Tibial artery (tissue), 4 donors: ENCODE measurements at regions not wholly inside any gene's neighbourhood (a gene's known extent, or its start where the extent isn't known, plus 50 kb on each side); places are given as distances from the start of the nearest gene placed in this dataset.

ENCODE experiments used
- DNase-seq, 2 donors: peaks; one replicate each; pipeline ENCODE4 v3.0.0-alpha.2; 2019
- H3K27ac ChIP-seq, 2 donors: fragments of 200-600 bp; sonication (generic) in 1 of 2; 1 replicate in 1 of 2; 2 replicates in 1 of 2; pipeline ENCODE4 v1.5.1; 2018 to 2019; ENCODE audit warnings: mild to moderate bottlenecking in 1 of 2
- H3K27me3 ChIP-seq, 2 donors: fragments of 200-600 bp; sonication (generic) in 1 of 2; one replicate each; pipeline versions ENCODE4 v1.5.1 to v1.6.0; 2016 to 2019
- H3K36me3 ChIP-seq, 3 donors: fragments of 200-600 bp; sonication (generic) in 2 of 3; one replicate each; pipeline ENCODE4 v1.5.1; 2016 to 2019; ENCODE audit warnings: mild to moderate bottlenecking in 2 of 3
- H3K4me1 ChIP-seq, 4 donors: fragments of 200-600 bp; sonication (generic) in 2 of 4; 1 replicate in 3 of 4; 2 replicates in 1 of 4; pipeline ENCODE4 v1.5.1; 2016 to 2019
- H3K4me3 ChIP-seq, 2 donors: fragments of 200-600 bp; sonication (generic) in 1 of 2; 1 replicate in 1 of 2; 2 replicates in 1 of 2; pipeline ENCODE4 v1.5.1; 2018 to 2019; ENCODE audit warnings: mild to moderate bottlenecking in 2 of 2
- H3K9me3 ChIP-seq, 3 donors: fragments of 200-600 bp; sonication (generic) in 1 of 3; one replicate each; pipeline ENCODE4 v1.5.1; 2016 to 2019
- intact Hi-C: fragments of 100-400 bp; cut with DNase I; formaldehyde crosslinking; loops from one replicate; pipeline ENCODE4 v1.15.0; 2023; ENCODE audit warnings: low total_unique reads
- TF ChIP-seq, protein P1 (sequence below), 2 experiments: fragments of 200-600 bp in 1 of 2; fragments of 450-650 bp in 1 of 2; IDR thresholded peaks; one replicate each; pipeline ENCODE4 v1.5.1; 2017 to 2019; ENCODE audit warnings: antibody characterized with exemption in 2 of 2, mild to moderate bottlenecking in 1 of 2, moderate library complexity in 1 of 2

- H3K27ac ChIP-seq, result no peak overlapping the region
- intact Hi-C loops, result no loop called here
Measured at GRCh38 chr1:23625929-23626535, 65.6 kb upstream of the RPL11 start.

GRCh38 chr1:23625459-23625858, 66.1 kb upstream of the RPL11 start:
- Histone ChIP-seq H3K27me3 (no peaks in the 10 kb centered on the region), H3K4me1 (no peaks in the 10 kb centered on the region), H3K36me3 (no peaks in the 10 kb centered on the region), H3K9me3 (no peaks in the 10 kb centered on the region), H3K4me3 (no peak overlapping the region), H3K27ac (no peak overlapping the region)
- no peak for DNase-seq
- intact Hi-C loops, result no loop called here
- TF ChIP-seq, protein P1, sequence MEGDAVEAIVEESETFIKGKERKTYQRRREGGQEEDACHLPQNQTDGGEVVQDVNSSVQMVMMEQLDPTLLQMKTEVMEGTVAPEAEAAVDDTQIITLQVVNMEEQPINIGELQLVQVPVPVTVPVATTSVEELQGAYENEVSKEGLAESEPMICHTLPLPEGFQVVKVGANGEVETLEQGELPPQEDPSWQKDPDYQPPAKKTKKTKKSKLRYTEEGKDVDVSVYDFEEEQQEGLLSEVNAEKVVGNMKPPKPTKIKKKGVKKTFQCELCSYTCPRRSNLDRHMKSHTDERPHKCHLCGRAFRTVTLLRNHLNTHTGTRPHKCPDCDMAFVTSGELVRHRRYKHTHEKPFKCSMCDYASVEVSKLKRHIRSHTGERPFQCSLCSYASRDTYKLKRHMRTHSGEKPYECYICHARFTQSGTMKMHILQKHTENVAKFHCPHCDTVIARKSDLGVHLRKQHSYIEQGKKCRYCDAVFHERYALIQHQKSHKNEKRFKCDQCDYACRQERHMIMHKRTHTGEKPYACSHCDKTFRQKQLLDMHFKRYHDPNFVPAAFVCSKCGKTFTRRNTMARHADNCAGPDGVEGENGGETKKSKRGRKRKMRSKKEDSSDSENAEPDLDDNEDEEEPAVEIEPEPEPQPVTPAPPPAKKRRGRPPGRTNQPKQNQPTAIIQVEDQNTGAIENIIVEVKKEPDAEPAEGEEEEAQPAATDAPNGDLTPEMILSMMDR (IDR thresholded peaks at IDR 0.05), result no peak

More at GRCh38 chr1:23625929-23626535, 65.6 kb upstream of the RPL11 start:
- Histone ChIP-seq H3K4me3 (no peak overlapping the region), H3K27me3 (no peaks in the 10 kb centered on the region), H3K4me1 (no peaks in the 10 kb centered on the region), H3K9me3 (no peaks in the 10 kb centered on the region), H3K36me3 (no peaks in the 10 kb centered on the region)
- TF ChIP-seq, protein P1 (IDR thresholded peaks at IDR 0.05), result no peak
- DNase-seq, result no peak

DNA sequence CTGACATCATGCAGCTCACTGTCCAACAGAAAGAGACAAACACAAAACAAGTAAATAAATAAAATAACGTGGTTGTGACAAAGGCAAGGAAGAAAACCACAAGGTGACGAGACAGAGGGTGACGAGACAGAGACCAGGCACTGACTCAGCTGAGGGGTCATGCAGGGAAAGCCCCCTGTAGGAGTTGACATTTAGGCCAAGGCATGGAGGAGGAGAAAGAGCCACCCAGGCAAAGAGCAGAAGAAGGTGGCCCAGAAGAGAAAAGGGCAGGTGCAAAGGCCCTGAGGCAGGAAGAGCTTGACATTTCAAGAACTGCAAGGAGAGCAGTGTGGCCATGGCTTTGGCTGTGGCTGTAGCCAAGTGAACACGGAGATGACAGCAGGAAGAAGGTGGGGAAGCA, 65.1 kb upstream of the ID3 start:
- TF ChIP-seq, protein P1 (IDR thresholded peaks at IDR 0.05), result no peak
- no peaks in the 10 kb centered on the region for H3K36me3 ChIP-seq
- H3K27me3 ChIP-seq, result no peaks in the 10 kb centered on the region
- no peak overlapping the region for H3K4me3 ChIP-seq
- intact Hi-C loops, result no loop called here
- no peaks in the 10 kb centered on the region for H3K9me3 ChIP-seq
- H3K27ac ChIP-seq, result no peak overlapping the region
- DNase-seq, result no peak
- peaks cover 0 to 5% (median 4%) of the 10 kb centered on the region in 4 donors for H3K4me1 ChIP-seq

GRCh38 chr1:23622284-23622683, 63.0 kb upstream of the ID3 start:
- Histone ChIP-seq H3K4me3 (no peak overlapping the region), H3K27me3 (no peaks in the 10 kb centered on the region), H3K36me3 (no peaks in the 10 kb centered on the region), H3K9me3 (no peaks in the 10 kb centered on the region), H3K27ac (no peak overlapping the region), H3K4me1 (peaks cover 0 to 11% (median 6%) of the 10 kb centered on the region in 4 donors)
- TF ChIP-seq, protein P1 (IDR thresholded peaks at IDR 0.05), result no peak
- DNase-seq, result no peak
- intact Hi-C loops, result no loop called here

DNA sequence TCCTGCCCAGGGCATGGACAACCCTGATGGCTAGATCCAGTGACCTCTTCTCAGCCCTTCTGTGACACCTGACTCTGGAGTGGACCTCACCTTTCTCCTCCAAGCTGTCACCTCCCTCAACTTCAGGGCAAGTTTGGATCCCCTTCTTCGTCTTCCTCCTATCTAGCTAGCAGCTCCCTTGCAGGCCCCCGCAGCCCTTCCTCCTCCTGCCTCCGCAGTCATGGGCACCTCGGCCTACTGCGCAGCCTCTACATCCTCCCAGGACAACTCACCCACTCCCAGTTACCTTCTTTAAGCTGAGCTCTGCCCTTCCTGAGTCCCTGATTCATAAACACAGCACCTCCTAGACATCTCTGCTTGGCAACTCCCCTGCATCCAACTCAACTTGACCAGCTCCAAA, 61.3 kb upstream of the ID3 start:
- no peak for DNase-seq
- no peak overlapping the region for H3K27ac ChIP-seq
- H3K4me3 ChIP-seq, result no peak overlapping the region
- H3K36me3 ChIP-seq, result no peaks in the 10 kb centered on the region
- intact Hi-C loops, result no loop called here
- no peaks in the 10 kb centered on the region for H3K9me3 ChIP-seq
- H3K4me1 ChIP-seq, result peaks cover 0 to 11% (median 6%) of the 10 kb centered on the region in 4 donors
- TF ChIP-seq, protein P1 (IDR thresholded peaks at IDR 0.05), result no peak
- H3K27me3 ChIP-seq, result no peaks in the 10 kb centered on the region
